CD14-positive monocyte (primary cell): ENCODE measurements at regions not wholly inside any gene's neighbourhood (a gene's known extent, or its start where the extent isn't known, plus 50 kb on each side); places are given as distances from the start of the nearest gene placed in this dataset.

Source experiments
- DNase-seq, 3 donors: peaks; one replicate each; pipeline ENCODE4 v3.0.0-alpha.2; 2011 to 2022
- H2AFZ ChIP-seq: 2 replicates; pipeline ENCODE4 v1.6.0; 2012; ENCODE audit warnings: mild to moderate bottlenecking, low read depth, low read length, inconsistent platforms; ENCODE audit not compliant: insufficient read depth, poor library complexity, severe bottlenecking
- H3K27ac ChIP-seq, 2 donors: 1 replicate in 1 of 2; 2 replicates in 1 of 2; pipeline ENCODE4 v1.5.1; 2012 to 2013; ENCODE audit warnings: low read length in 2 of 2, control low read depth in 1 of 2, inconsistent platforms in 1 of 2, low read depth in 1 of 2, mild to moderate bottlenecking in 1 of 2
- H3K27me3 ChIP-seq, 2 donors: one replicate each; pipeline versions ENCODE4 v1.6.0 to v1.6.1; 2011 to 2013; ENCODE audit warnings: low read length in 2 of 2; ENCODE audit not compliant: control insufficient read depth in 2 of 2, insufficient read depth in 2 of 2
- H3K36me3 ChIP-seq, 2 donors: replicated peaks in 1 of 2; 1 replicate in 1 of 2; 2 replicates in 1 of 2; pipeline versions ENCODE4 v1.5.1 to v1.6.1; 2012 to 2013; ENCODE audit warnings: low read length in 2 of 2, control low read depth in 1 of 2, inconsistent platforms in 1 of 2, mild to moderate bottlenecking in 1 of 2; ENCODE audit not compliant: insufficient read depth in 2 of 2, control insufficient read depth in 1 of 2
- H3K4me1 ChIP-seq, 2 donors: 1 replicate in 1 of 2; 2 replicates in 1 of 2; pipeline versions ENCODE4 v1.5.1 to v1.6.1; 2012 to 2013; ENCODE audit warnings: low read length in 2 of 2, control low read depth in 1 of 2, inconsistent platforms in 1 of 2, mild to moderate bottlenecking in 1 of 2, moderate library complexity in 1 of 2; ENCODE audit not compliant: insufficient read depth in 2 of 2, control insufficient read depth in 1 of 2
- H3K4me2 ChIP-seq: replicated peaks from 2 replicates; pipeline ENCODE3; 2012; ENCODE audit warnings: low read length, moderate library complexity, mild to moderate bottlenecking; ENCODE audit not compliant: poor library complexity, severe bottlenecking; ENCODE audit errors: extremely low read depth
- H3K4me3 ChIP-seq, 3 experiments: fragments of 200-600 bp in 1 of 3; sonication (generic) in 1 of 3; replicated peaks in 1 of 3; 1 replicate in 2 of 3; 2 replicates in 1 of 3; pipeline ENCODE4 v1.5.1; 2011 to 2013; ENCODE audit warnings: low read length in 3 of 3, mild to moderate bottlenecking in 3 of 3, control low read depth in 2 of 3, low read depth in 2 of 3, inconsistent platforms in 1 of 3, moderate library complexity in 1 of 3
- H3K79me2 ChIP-seq: 2 replicates; pipeline ENCODE4 v1.6.0; 2012; ENCODE audit warnings: mild to moderate bottlenecking, control low read depth, inconsistent platforms, low read length, moderate library complexity; ENCODE audit not compliant: insufficient read depth
- H3K9ac ChIP-seq: 2 replicates; pipeline ENCODE4 v1.6.0; 2017; ENCODE audit warnings: low read length, mild to moderate bottlenecking; ENCODE audit not compliant: insufficient read depth, poor library complexity, severe bottlenecking
- H3K9me3 ChIP-seq, 2 donors: replicated peaks in 1 of 2; 1 replicate in 1 of 2; 2 replicates in 1 of 2; pipeline versions ENCODE4 v1.5.1 to v1.6.1; 2012 to 2013; ENCODE audit warnings: low read length in 2 of 2, control low read depth in 1 of 2; ENCODE audit not compliant: control insufficient read depth in 1 of 2, insufficient read depth in 1 of 2
- H4K20me1 ChIP-seq: 2 replicates; pipeline ENCODE4 v1.6.0; 2012; ENCODE audit warnings: mild to moderate bottlenecking, low read length, control low read depth, moderate library complexity; ENCODE audit not compliant: insufficient read depth
- H3K27ac Mint-ChIP-seq, 7 donors: one replicate each; pipeline ENCODE4 v1.8.0; 2020; ENCODE audit warnings: mild to moderate bottlenecking in 7 of 7, mixed read lengths in 7 of 7, moderate library complexity in 6 of 7, inconsistent platforms in 2 of 7
- H3K27me3 Mint-ChIP-seq, 3 donors: one replicate each; pipeline ENCODE4 v1.8.0; 2021 to 2022; ENCODE audit warnings: low read depth in 3 of 3, mild to moderate bottlenecking in 3 of 3, mixed read lengths in 3 of 3, moderate library complexity in 3 of 3, inconsistent platforms in 1 of 3
- H3K36me3 Mint-ChIP-seq, 2 donors: one replicate each; pipeline ENCODE4 v1.8.0; 2020; ENCODE audit warnings: mixed read lengths in 2 of 2, inconsistent platforms in 1 of 2, mild to moderate bottlenecking in 1 of 2
- H3K4me1 Mint-ChIP-seq: one replicate; pipeline ENCODE4 v1.8.0; 2020; ENCODE audit warnings: mild to moderate bottlenecking, mixed read lengths
- H3K4me3 Mint-ChIP-seq, 2 donors: one replicate each; pipeline ENCODE4 v1.8.0; 2020; ENCODE audit warnings: mild to moderate bottlenecking in 2 of 2, mixed read lengths in 2 of 2, moderate library complexity in 1 of 2
- H3K9me3 Mint-ChIP-seq, 7 donors: one replicate each; pipeline ENCODE4 v1.8.0; 2020 to 2022; ENCODE audit warnings: mixed read lengths in 7 of 7, mild to moderate bottlenecking in 6 of 7, moderate library complexity in 6 of 7, inconsistent platforms in 2 of 7
- CTCF ChIP-seq: fragments of 200-600 bp; IDR thresholded peaks from one replicate; pipeline ENCODE4 v1.8.0; 2022; ENCODE audit warnings: antibody characterized with exemption, mild to moderate bottlenecking
- WGBS: methylation state at CpG from one replicate; pipeline ENCODE4 v1.1.5; 2013; ENCODE audit warnings: missing lambda C conversion rate; ENCODE audit not compliant: insufficient coverage; 5-methylcytosine and 5-hydroxymethylcytosine counted together
- intact Hi-C, 2 donors: fragments of 100-400 bp; cut with micrococcal nuclease; formaldehyde crosslinking; loops; one replicate each; pipeline versions ENCODE4 v1.15.0 to v1.15.1; 2023

- H3K27me3 Mint-ChIP-seq: no peaks in the 10 kb centered on the region
- no peak overlapping the region for H2AFZ ChIP-seq
- no peak overlapping the region for H3K4me2 ChIP-seq
- no peaks in the 10 kb centered on the region for H3K79me2 ChIP-seq
- H3K36me3 Mint-ChIP-seq: no peaks in the 10 kb centered on the region
- H3K4me1 ChIP-seq: no peaks in the 10 kb centered on the region
- H3K36me3 ChIP-seq: no peaks in the 10 kb centered on the region
- H3K27ac Mint-ChIP-seq: no peak overlapping the region
- peaks cover 0 to 4% (median 1%) of the 10 kb centered on the region in 7 donors for H3K9me3 Mint-ChIP-seq
- WGBS: 77% methylated on average over 3 of the region's 4 CpGs
- intact Hi-C loops: no loop called here
- no peaks in the 10 kb centered on the region for H3K9me3 ChIP-seq
- no peak overlapping the region for H3K9ac ChIP-seq
- H3K4me1 Mint-ChIP-seq: no peaks in the 10 kb centered on the region
- no peaks in the 10 kb centered on the region for H4K20me1 ChIP-seq
- TF ChIP-seq CTCF: no peak
- no peaks in the 10 kb centered on the region for H3K27me3 ChIP-seq
- no peak overlapping the region for H3K4me3 ChIP-seq
- H3K4me3 Mint-ChIP-seq: no peak overlapping the region
- no peak for DNase-seq
- no peak overlapping the region for H3K27ac ChIP-seq
These were observed 420.3 kb downstream of the FAT4 start for GRCh38 chr4:125735102-125735501.

- no peaks in the 10 kb centered on the region for H3K4me1 Mint-ChIP-seq
- intact Hi-C loops: no loop called here
- peaks cover 0 to 4% (median 0%) of the 10 kb centered on the region in 7 donors for H3K9me3 Mint-ChIP-seq
- no peak overlapping the region for H2AFZ ChIP-seq
- H3K79me2 ChIP-seq: no peaks in the 10 kb centered on the region
- H3K27me3 Mint-ChIP-seq: no peaks in the 10 kb centered on the region
- no peak for DNase-seq
- H3K4me1 ChIP-seq: no peaks in the 10 kb centered on the region
- no peak overlapping the region for H3K27ac Mint-ChIP-seq
- H3K27me3 ChIP-seq: no peaks in the 10 kb centered on the region
- H3K4me3 ChIP-seq: no peak overlapping the region
- H3K9ac ChIP-seq: no peak overlapping the region
- no peak overlapping the region for H3K27ac ChIP-seq
- no peak overlapping the region for H3K4me3 Mint-ChIP-seq
- WGBS: 33% methylated on average over 1 of the region's 1 CpG
- no peak overlapping the region for H3K4me2 ChIP-seq
- TF ChIP-seq CTCF: no peak
- H3K36me3 ChIP-seq: no peaks in the 10 kb centered on the region
- no peaks in the 10 kb centered on the region for H4K20me1 ChIP-seq
- no peaks in the 10 kb centered on the region for H3K9me3 ChIP-seq
- no peaks in the 10 kb centered on the region for H3K36me3 Mint-ChIP-seq
These were observed 421.3 kb downstream of the FAT4 start for GRCh38 chr4:125736057-125736456.
